NCI-H226 (cell line): ENCODE measurements at regions not wholly inside any gene's neighbourhood (a gene's known extent, or its start where the extent isn't known, plus 50 kb on each side); places are given as distances from the start of the nearest gene placed in this dataset.
A peak's percentile ranks its signal among the peaks of the same experiment; 100 is the strongest.
"Not testable (repeated sequence)": the region's sequence is repeated elsewhere in the genome, so short reads cannot be mapped to it uniquely, and the experiment has no call there.

Experiments
- DNase-seq: peaks from one replicate; pipeline ENCODE4 v3.0.0-alpha.2; 2015

DNA sequence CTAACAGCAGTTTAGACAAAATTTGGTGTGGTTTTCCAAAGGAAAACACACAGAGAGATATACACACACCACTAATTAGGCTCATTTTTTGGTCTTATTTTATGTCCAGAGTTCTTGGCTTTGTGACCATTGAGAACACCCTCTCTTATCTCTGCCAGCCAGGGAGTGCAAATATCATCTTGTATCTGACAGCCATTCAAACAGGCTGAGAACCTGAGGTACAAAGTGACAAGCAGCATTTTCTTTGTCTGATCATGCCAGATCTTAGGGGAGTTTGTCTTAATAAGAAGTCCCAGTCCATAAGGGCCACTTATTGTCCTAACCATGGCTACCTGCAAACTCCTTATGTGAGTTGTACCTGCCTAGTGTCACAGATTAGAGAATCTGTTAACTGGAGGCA lies 1165.2 kb downstream of the BRINP3 start:
- no peak for DNase-seq

DNA sequence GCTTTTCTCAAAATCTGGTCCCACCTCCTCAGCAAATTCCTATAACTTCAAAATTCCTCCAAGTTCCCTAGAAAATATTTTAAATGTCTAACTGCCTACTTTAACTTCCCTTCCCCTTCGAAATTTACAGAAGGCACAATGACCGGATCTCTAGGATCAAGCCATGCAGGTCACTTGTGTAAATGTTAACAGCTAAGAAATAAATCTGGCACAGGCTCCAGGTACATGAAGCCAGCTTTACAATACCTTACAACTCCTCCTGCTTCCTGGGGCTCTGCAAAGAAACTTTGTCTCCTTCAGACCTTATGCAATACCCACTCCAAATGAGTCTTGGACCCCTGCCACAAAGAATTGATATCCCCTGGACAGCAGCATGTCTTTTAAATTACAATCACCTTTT lies 1164.2 kb downstream of the BRINP3 start:
- no peak for DNase-seq

DNA sequence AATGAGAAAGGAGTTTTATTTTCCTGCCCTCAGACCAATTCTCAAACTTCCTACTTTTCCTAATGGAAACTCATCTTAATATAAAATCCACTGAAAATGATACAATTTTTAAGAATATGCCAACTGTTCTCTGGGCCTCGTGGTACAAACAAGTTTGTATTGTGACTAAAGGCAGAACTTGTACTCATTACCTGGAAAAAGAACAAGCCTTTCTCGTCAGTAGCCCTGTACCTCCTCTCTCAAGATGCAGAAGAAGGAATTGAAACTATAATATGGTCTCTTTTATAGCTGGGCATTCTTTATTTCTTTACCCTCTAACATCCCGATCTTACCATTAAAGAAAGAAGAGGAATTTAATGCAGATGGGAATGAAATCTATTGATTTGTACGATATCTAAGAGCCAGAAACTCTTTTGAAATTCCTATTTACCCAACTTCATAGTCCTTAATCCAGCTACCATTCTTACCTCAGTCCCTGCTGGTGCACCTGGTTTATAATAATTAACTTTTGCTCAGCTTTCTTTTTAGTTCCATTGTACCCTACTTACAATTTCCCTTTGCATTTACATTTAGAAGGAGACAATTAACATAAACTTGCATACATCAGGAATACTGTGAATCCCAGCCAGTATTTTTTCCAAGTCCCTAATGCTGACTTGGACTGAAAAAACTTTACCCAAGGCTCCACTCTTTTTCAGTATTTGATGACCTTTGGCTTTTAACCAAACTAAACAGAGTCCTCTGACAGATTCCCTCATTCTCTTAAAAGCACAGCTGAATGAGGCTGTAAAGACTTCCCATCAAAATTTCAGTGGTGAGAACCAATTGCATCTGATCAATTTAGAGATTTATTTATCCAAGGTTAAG lies 1162.4 kb downstream of the BRINP3 start:
- DNase-seq = no peak

DNA sequence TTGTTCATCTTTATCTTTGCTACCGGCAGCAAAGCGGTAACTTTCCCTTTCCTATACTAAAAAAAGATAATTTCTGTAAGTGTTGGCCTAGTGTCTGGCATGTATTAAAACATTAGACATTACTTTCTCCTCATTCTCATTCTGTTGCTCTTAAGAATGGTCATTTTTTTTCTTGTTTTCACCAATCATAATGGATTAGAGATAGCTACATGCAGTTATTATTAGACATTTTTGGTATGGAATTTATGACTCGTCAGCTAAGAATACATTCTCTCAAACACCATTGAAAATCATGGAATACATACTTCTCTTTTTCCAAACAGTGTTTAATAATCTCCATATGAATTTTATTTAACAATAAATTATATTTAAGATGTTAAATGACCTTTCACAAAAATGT lies 1154.6 kb downstream of the BRINP3 start:
- peak; percentile 34 for DNase-seq

DNA sequence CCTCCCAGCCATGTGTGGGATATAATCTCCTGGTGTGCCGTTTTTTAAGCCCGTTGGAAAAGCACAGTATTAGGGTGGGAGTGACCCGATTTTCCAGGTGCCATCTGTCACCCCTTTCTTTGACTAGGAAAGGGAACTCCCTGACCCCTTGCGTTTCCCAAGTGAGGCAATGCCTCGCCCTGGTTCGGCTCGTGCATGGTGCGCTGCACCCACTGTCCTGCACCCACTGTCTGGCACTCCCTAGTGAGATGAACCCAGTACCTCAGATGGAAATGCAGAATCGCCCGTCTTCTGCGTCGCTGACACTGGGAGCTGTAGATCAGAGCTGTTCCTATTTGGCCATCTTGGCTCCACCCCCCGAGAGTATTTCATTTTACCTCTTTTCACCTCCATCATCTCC lies 1146.6 kb downstream of the BRINP3 start:
- DNase-seq = not testable (repeated sequence)

DNA sequence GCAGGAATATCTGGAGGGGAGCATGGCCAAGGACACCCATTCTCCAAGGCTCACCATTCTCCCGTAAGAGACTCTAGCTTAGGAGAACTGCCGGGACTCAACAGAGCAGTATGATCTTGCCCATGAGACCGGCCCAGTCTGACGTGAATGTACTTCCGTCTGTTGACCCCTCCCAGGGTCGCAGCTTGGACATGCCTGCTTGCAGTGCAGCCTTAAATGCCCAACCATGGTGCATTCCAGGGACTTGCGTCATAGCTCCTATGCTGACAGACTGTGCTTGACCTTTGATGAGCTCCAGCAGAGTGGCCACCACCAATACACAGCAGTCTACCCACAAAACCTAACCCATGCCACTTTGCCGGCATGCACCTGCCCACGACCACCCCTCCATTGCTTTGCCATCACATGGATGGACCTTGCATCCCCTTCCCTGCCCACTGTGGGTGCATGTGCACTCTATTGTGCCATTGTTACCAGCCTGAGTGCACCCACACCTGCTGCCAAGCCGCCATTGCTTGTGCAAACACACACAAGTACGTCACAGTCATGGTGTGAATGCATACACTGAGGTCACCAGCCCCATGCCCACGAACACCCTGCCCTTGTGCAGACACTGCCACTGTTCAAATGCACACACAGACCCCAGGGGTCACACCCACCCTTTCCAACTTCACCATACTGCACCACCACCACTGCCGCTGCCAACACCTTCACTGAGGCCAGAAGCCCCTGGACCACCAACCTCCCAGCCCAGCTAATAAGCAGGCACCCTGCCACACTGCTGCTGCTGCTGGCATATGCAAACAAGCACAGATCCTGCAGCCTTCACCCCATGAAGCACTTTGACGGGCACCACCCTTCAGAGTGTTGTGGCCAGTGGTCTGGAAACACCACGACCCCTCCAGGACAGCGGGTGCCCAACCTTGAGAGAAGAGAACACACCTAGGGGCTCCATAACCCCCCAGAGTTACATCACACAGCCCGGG lies 1141.3 kb downstream of the BRINP3 start:
- no peak for DNase-seq

DNA sequence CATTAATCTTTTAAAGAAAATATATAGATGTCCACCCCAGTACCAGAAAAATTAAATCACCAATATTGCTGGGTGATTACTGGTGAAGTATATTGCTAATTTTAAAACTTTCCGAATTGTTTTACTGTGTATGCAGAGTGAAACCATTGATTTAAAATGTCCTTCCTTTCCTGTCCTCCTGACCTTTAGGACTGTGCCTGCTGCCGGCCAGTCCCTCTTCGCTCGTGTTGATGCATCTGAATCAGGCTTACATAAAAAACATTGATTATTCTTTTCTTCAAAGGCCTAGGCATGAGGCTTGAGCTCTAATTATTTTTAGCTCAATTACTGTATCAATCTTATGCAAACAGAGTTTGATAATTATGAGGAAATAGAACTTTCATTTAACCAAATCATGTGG lies 1128.1 kb downstream of the BRINP3 start:
- DNase-seq = no peak

DNA sequence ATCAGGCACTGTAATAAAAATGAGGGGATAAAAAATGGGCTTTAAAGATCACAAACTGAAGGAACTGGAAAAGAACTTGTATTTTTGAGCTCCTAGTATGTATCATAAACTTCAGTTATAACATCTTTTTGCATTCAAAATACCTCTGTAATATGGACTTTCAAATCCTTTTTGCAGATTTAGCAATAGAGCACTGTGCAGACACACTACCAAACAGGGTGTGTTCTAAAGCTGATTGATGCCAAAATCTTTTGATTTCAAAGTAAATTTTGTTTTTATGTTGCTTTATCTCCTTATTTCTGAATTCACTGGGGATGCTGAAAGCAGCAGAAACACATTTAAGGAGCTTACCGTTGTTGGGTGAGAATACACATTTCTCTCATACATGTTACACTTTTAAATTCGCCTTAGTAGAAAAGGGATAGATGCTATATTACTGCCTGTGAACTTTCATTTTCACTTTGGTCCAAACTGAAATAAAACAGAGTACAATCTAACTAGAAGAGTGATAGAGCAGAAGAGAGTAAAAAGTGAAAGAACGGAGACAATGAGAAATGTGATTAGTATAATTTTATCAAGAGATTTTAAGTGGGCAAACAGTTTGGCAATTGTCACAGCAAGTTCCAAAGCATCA lies 1126.6 kb downstream of the BRINP3 start:
- no peak for DNase-seq

DNA sequence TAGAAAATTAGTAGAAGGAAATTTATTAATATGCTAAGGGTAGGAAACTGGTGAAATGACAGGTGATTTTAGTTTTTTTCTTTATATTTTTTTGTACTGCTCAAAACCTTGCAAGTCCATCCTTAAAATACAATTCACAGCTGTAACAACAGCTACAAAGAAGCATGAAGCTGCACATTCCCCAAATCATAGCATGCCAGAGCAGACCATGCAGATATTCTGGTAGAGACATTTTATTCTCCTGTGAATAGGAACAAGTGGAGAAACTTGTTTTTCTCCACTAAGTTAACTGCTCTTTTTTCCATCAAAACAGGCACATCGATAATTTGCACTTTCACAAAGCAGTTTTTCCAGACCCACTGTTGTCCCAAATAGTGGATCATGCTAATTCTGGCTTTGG lies 1125.7 kb downstream of the BRINP3 start:
- no peak for DNase-seq

DNA sequence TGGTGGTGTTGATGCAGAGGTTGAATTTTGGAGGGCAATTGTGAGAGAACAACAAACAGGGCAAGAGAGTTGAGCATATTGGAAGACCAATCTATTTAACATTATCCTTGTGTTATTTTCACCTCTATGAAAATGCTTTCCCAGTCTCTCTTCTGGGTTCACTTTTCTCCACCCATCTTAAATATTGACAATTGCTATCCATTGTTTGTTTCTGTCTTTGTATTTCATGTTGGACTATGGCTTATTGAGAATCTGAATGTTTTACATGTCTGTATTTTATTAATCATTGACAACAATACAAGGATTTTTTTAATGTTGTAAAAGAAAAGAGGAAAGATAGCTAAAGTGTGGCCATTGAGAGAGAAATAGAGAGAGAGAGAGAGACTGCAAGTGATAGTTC lies 1121.5 kb downstream of the BRINP3 start:
- DNase-seq = no peak

DNA sequence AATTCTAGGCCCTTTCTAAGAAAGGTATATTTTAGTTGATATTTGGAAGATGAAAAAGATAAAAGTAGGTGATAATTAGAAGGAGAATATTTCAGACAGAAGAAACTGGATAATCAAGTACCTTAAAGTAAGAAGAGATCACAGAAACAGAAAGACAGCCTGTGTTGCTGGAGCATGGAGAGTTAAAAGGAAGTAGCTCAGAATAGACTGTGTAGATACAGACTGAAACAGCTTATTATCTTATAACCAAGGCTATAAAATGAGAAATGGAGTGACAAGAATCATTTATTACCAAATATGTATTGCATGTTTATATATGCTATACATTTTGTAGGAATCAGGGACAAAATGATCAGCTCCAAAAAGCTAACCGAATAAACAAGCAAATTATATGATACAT lies 1120.3 kb downstream of the BRINP3 start:
- DNase-seq = no peak

DNA sequence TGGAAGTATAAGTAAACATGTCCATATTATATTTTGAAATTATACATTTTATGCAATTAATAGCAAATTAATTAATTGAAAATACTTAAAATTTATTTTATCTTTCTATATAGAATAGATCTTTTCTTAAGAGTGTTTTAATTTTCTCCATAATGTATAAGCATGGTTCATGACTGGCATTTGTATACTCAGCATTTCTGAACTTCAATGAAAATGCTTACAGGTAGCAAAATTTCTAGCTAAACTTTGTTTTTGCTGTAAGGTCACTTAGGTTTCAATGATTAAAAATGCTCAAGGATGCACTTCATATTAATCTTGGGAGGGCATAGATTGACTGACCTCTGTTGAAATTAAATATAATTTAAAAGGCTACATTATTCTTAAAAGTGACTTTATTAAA lies 1108.1 kb downstream of the BRINP3 start:
- no peak for DNase-seq

DNA sequence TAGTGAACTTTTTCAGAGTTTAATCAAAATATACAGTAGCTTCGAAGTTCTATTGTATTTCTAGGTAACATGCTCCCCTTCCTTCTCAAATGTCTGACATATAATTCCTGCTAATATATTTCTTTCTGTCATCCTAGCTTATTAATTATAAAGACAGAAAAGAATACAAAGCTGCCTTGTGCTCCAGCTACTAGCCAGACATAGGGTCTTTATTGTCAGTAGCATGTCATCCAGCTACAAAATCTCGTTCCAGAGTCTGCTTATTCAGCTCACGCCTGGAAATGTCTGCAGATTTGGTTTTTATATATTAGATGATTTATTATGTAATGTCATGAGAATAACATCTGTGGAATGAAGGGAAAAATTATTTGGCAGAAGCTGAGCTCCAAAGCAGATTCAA lies 1102.8 kb downstream of the BRINP3 start:
- DNase-seq = peak; percentile 22

DNA sequence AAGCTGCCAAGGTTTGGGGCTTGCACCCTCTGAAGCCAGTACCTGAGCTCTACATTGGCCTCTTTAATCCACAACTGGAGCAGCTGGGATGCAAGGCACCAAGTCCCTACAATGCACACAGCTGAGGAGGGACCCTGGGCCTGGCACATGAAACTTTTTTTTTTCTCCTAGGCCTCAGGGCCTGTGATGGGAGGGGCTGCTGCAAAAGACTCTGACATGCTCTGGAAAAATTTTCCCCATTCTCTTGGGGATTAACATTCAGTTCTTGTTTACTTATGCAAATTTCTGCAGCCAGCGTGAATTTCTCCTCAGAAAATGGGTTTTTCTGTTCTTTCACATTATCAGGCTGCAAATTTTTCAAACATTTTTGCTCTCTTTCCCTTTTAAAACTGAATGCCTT lies 1072.2 kb downstream of the BRINP3 start:
- DNase-seq = no peak

DNA sequence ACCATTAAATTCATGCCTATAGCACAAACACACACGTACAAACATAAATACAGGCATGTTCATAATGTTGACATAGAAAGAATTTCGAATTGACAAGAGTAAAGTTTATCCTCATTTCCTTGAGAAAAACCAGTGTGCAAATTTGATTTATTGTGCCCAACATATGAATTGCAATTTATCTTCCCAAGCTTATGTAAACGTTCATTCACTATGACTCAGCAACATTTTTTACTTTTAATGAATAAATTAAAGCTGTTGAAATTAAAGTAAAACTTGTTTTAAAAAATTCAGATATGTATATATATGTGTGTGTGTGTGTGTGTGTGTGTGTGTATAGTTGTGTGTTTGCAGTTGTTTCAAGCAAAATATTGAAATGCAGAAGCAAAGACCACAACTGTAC lies 1067.9 kb downstream of the BRINP3 start:
- DNase-seq = no peak

DNA sequence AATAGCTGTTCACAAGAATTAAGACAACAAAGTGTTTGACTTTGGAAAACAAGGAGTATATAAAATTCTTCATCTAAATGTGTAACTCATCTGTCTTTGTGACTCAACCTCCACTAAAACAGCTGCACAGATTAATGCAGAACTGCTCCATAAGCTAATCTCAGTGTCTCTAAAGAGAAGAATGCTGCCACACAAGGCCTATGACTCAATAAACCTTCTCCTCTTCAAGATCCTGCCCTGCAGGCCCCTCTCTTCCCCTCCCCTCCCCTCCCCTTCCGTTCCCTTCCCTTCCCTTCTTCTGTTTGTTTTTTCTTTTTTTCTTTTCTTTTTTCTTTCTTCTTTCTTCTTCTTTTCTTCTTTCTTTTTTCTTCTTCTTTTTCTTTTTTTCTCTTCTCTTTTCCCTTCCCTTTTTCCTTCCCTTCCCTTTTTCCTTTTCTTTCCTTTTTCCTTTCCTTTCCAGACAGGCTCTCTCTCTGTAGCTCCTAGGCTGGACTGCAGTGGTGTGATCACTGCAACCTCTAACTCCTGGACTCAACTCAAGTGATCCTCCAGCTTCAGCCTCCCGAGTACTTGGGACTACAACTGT lies 1052.8 kb downstream of the BRINP3 start:
- peak; percentile 2 for DNase-seq

DNA sequence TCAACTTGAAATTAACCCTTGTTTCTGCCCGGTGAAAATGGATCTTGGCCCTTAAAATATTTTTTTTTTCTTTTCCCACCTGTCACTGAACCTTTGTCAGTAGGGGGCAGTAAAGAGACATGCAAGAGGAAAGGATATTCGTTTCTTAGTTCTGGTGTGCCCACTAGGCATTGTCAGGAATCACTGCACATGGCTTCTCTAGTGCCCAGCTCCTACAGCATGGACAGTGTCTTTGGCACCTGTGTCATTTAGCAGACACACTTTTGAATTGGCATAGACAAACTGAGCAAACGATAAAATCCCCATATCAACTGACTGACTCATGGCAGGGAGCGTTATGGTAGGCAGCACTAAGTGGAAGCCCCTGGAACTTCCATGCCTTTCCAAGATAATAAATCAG lies 1048.1 kb downstream of the BRINP3 start:
- DNase-seq = peak; percentile 9

DNA sequence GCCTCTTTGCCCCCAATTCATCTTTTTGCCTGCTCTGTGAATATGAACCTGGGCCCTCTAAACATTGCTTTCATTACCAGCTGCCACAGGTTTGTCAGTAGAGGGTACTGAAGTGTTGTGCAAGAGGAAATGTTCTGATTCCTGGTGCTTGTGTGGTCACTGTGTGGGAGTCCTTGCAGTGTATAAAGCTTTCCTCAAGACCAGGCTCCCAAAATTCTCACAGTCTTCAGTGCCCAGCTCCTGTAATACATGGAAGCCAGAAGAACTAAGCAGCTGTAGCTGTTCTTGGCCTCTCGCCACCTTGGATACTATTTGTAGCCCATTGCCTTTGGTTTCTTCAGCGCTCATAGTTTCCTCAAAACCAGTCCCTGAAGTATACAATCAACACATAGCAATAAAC lies 1046.2 kb downstream of the BRINP3 start:
- DNase-seq = peak; percentile 67

DNA sequence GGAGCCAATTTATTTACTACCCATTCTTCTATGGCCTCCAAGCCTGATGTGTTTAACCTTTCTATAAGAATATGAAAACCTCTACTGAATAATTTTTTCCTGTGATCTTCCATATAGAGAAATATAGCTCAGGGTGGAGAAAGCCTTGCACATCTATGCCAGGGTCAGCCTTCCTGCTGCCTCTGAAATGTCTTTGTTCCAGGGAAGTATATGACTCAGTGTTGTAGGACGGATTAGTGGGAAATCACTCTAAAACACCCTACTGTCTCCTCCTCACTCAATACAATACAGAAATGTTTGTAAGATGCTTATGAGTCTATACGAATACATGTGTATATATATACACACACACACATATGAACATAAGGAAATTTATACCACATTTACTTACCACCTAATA lies 1044.9 kb downstream of the BRINP3 start:
- no peak for DNase-seq

DNA sequence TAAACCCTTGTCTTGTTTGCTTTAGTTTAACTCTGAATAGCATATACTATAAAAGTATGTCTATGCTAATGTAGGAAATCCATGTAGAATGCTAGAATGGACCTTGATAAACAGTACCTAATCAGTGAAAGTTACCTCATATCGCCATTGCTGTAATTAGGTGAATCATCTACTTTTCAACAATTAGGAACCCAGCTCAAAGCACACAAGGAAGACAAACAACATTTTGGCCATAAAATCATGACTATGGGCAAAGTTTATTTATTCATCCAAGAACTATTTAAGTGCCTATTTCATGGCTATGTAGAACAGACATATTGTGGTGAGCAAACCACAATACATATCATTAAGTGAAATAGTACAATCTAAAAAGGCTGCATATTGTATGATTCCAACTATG lies 1043.2 kb downstream of the BRINP3 start:
- no peak for DNase-seq

DNA sequence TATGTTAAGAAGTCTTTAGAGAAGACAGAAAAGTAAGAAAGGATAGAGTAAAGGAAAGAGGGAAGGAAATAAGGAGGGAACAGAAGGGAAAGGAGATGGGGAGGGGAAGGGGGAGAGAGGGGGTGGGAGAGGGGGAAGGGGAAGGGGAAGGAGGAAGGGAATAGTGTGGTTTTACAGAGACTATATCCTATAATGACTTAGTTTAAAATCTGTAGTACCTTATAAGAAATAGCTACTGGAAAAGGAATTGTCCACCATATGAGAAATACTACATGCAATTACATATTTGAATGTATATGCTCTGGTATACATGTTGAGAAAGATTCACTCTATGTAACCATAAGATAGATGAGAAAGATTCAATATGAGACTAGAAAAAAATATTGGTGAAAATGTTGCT lies 1042.3 kb downstream of the BRINP3 start:
- DNase-seq = no peak

DNA sequence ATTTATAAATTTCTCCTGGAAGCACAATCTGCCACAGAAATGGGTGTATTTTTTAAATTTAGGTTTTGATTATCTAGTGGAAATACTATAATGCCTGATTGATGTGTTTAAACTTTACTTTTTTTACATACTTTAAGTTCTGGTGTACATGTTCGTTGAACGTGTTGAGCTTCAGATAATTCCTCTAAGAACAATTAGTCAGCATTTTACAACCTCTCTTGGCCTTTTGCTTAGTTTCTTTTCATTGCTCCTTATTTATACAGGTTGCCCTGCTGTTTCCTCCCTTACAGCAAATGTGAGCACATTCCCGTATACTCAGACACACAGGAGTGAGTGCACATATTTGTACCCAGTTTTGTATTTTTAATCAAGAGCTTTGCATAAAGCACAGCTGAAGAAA lies 1038.9 kb downstream of the BRINP3 start:
- DNase-seq = no peak

DNA sequence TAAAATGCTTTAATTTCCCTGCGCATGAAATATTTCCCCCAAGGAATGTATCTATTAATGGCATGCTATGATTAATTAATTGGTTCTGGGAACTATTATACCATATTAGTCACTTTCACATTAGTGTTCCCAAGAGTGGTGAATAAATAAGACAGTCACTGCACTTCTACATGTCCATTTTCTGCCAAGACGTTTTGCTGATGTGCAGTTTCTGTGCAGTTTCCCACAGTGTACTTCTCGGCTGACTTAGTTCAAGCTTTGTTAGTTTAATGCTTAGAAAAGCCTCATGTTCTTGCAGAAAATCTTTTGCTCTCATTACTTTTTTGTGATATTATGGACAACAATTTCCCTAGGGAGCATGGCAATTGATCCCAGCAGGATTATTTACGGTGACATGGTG lies 1014.5 kb downstream of the BRINP3 start:
- no peak for DNase-seq
